Stimulated activated CD4-positive, alpha-beta T cell treated with anti-CD3 and anti-CD28 coated beads, Interleukin-15, amount 100 ng/mL, for 48 hours (primary cell): ENCODE measurements at regions not wholly inside any gene's neighbourhood (a gene's known extent, or its start where the extent isn't known, plus 50 kb on each side); places are given as distances from the start of the nearest gene placed in this dataset.
"Not testable (repeated sequence)": the region's sequence is repeated elsewhere in the genome, so short reads cannot be mapped to it uniquely, and the experiment has no call there.

Experiments used
- DNase-seq, 2 donors: peaks; one replicate each; pipeline ENCODE4 v3.0.0-alpha.2; 2020; ENCODE audit warnings: low read depth in 2 of 2

- peak in 1 of 2 donors; percentile 23 for DNase-seq
Measured at GRCh38 chr19:30682999-30683536, 310.9 kb downstream of the ZNF536 start.

- DNase-seq = no peak
Measured at GRCh38 chr19:30682146-30682998, 310.2 kb downstream of the ZNF536 start.

GRCh38 chr19:30681162-30682100, 309.2 kb downstream of the ZNF536 start:
- DNase-seq = no peak

- DNase-seq = not testable (repeated sequence)
Measured at GRCh38 chr19:30680399-30680798, 308.2 kb downstream of the ZNF536 start.

GRCh38 chr19:30679789-30680188, 307.6 kb downstream of the ZNF536 start:
- no peak for DNase-seq

GRCh38 chr19:30679153-30679702, 307.0 kb downstream of the ZNF536 start:
- no peak for DNase-seq

- DNase-seq = no peak
Measured at GRCh38 chr19:30678168-30678567, 306.0 kb downstream of the ZNF536 start.

- DNase-seq = no peak
Measured at GRCh38 chr19:30677702-30678101, 305.5 kb downstream of the ZNF536 start.

GRCh38 chr19:30676990-30677679, 305.0 kb downstream of the ZNF536 start:
- no peak for DNase-seq

- no peak for DNase-seq
Measured at GRCh38 chr19:30675086-30675485, 302.9 kb downstream of the ZNF536 start.

GRCh38 chr19:30674656-30675055, 302.5 kb downstream of the ZNF536 start:
- DNase-seq = no peak

GRCh38 chr19:30673336-30673735, 301.2 kb downstream of the ZNF536 start:
- no peak for DNase-seq

- no peak for DNase-seq
Measured at GRCh38 chr19:30672926-30673325, 300.7 kb downstream of the ZNF536 start.

GRCh38 chr19:30671622-30672051, 299.5 kb downstream of the ZNF536 start:
- no peak for DNase-seq

- no peak for DNase-seq
Measured at GRCh38 chr19:30671367-30671619, 299.1 kb downstream of the ZNF536 start.

- DNase-seq = no peak
Measured at GRCh38 chr19:30670562-30671366, 298.6 kb downstream of the ZNF536 start.

- DNase-seq = no peak
Measured at GRCh38 chr19:30670011-30670329, 297.8 kb downstream of the ZNF536 start.

GRCh38 chr19:30669329-30670010, 297.3 kb downstream of the ZNF536 start:
- DNase-seq = peak; percentile 8 to 31

- DNase-seq = no peak
Measured at GRCh38 chr19:30668521-30669155, 296.5 kb downstream of the ZNF536 start.

GRCh38 chr19:30667746-30668145, 295.6 kb downstream of the ZNF536 start:
- DNase-seq = no peak
